Brain microvascular endothelial cell (primary cell): ENCODE measurements at regions not wholly inside any gene's neighbourhood (a gene's known extent, or its start where the extent isn't known, plus 50 kb on each side); places are given as distances from the start of the nearest gene placed in this dataset.

Experiments used
- DNase-seq: peaks from one replicate; pipeline ENCODE4 v3.0.0-alpha.2; 2020
- H3K27ac ChIP-seq: fragments of 250-450 bp; sonication (Bioruptor Pico); 2 replicates; pipeline ENCODE4 v1.5.1; 2020; ENCODE audit warnings: mild to moderate bottlenecking, moderate library complexity
- H3K27me3 ChIP-seq: fragments of 250-450 bp; sonication (Bioruptor Pico); replicated peaks from 2 replicates; pipeline ENCODE4 v1.5.1; 2020; ENCODE audit warnings: mild to moderate bottlenecking
- H3K36me3 ChIP-seq: fragments of 250-450 bp; sonication (Bioruptor Pico); replicated peaks from 2 replicates; pipeline ENCODE4 v1.5.1; 2020; ENCODE audit warnings: mild to moderate bottlenecking
- H3K4me3 ChIP-seq: 2 replicates; pipeline ENCODE4 v1.5.1; 2011; ENCODE audit warnings: low read depth, mild to moderate bottlenecking, control low read depth, low read length, moderate library complexity
- CTCF ChIP-seq: IDR thresholded peaks from 2 replicates; pipeline ENCODE4 v1.5.1; 2011; ENCODE audit warnings: low read depth, mild to moderate bottlenecking, moderate library complexity, low read length, control low read depth, inconsistent platforms; ENCODE audit errors: missing control alignments
- in situ Hi-C: cut with HindIII; loops from 2 replicates; pipeline ENCODE4 v1.10.0; 2017; ENCODE audit warnings: low sequenced_read_pairs, low pct_ligation_motif_present

GRCh38 chr3:110909839-110910238 is 161.8 kb upstream of the NECTIN3 start:
- Histone ChIP-seq H3K27me3 (no peaks in the 10 kb centered on the region), H3K27ac (no peak overlapping the region), H3K36me3 (no peaks in the 10 kb centered on the region), H3K4me3 (no peak overlapping the region)
- TF ChIP-seq CTCF, result no peak
- in situ Hi-C loops, result no loop called here
- no peak for DNase-seq

GRCh38 chr3:110910346-110910955 is 161.2 kb upstream of the NECTIN3 start:
- no peak for TF ChIP-seq CTCF
- in situ Hi-C loops, result no loop called here
- Histone ChIP-seq H3K4me3 (no peak overlapping the region), H3K27me3 (no peaks in the 10 kb centered on the region), H3K36me3 (no peaks in the 10 kb centered on the region), H3K27ac (no peak overlapping the region)
- DNase-seq, result no peak

- no peak for DNase-seq
- H3K4me3 ChIP-seq, result no peak overlapping the region
- H3K27ac ChIP-seq, result no peak overlapping the region
- TF ChIP-seq CTCF, result no peak
- in situ Hi-C loops, result no loop called here
- H3K36me3 ChIP-seq, result no peaks in the 10 kb centered on the region
- no peaks in the 10 kb centered on the region for H3K27me3 ChIP-seq
Measured at GRCh38 chr3:110918963-110919362, 152.7 kb upstream of the NECTIN3 start.

GRCh38 chr3:110925798-110926197 is 145.8 kb upstream of the NECTIN3 start:
- H3K4me3 ChIP-seq, result no peak overlapping the region
- no peaks in the 10 kb centered on the region for H3K27me3 ChIP-seq
- in situ Hi-C loops, result no loop called here
- H3K36me3 ChIP-seq, result no peaks in the 10 kb centered on the region
- no peak overlapping the region for H3K27ac ChIP-seq
- no peak for DNase-seq
- no peak for TF ChIP-seq CTCF

- no peak for TF ChIP-seq CTCF
- in situ Hi-C loops, result no loop called here
- no peaks in the 10 kb centered on the region for H3K36me3 ChIP-seq
- no peak overlapping the region for H3K4me3 ChIP-seq
- H3K27me3 ChIP-seq, result no peaks in the 10 kb centered on the region
- no peak for DNase-seq
- no peak overlapping the region for H3K27ac ChIP-seq
Measured at GRCh38 chr3:110928016-110928662, 143.5 kb upstream of the NECTIN3 start.

- peak; percentile 32 for DNase-seq
- no peak overlapping the region for H3K4me3 ChIP-seq
- H3K27ac ChIP-seq, result no peak overlapping the region
- TF ChIP-seq CTCF, result no peak
- H3K36me3 ChIP-seq, result no peaks in the 10 kb centered on the region
- in situ Hi-C loops, result no loop called here
- H3K27me3 ChIP-seq, result no peaks in the 10 kb centered on the region
Measured at GRCh38 chr3:110929816-110930215, 141.8 kb upstream of the NECTIN3 start.
